PC-3 (cell line): ENCODE measurements at regions not wholly inside any gene's neighbourhood (a gene's known extent, or its start where the extent isn't known, plus 50 kb on each side); places are given as distances from the start of the nearest gene placed in this dataset.
A peak's percentile ranks its signal among the peaks of the same experiment; 100 is the strongest.

Source experiments
- ATAC-seq: fragments of 200-7000 bp; cut with Tn5 transposase; 2 replicates; pipeline ENCODE4 v1.9.1; 2020; ENCODE audit warnings: mild to moderate bottlenecking, moderate library complexity
- BruUV-seq: library from RNA; stranded (reverse); fragments of 400-500 nt; replicated peaks from 2 replicates; lab custom pipeline; 2021; lab: Mats Ljungman, UMichigan
- CTCF ChIA-PET: fragments of 300-600 bp; sonication (Branson Sonifier 250); formaldehyde crosslinking; loops from one replicate; lab custom pipeline; 2022; ENCODE audit warnings: antibody characterized with exemption; lab: Charles Lee
- POLR2A ChIA-PET: fragments of 300-600 bp; sonication (Branson Sonifier 250); formaldehyde crosslinking; loops from one replicate; lab custom pipeline; 2022; ENCODE audit warnings: antibody characterized with exemption; ENCODE audit not compliant: unreplicated experiment; lab: Charles Lee
- DNase-seq: peaks from one replicate; pipeline ENCODE4 v3.0.0-alpha.2; 2015
- H2AFZ ChIP-seq: fragments of 300-600 bp; sonication (generic); 2 replicates; pipeline ENCODE4 v1.6.0; 2016; ENCODE audit warnings: antibody characterized with exemption, low read length
- H3F3A ChIP-seq: fragments of 300-600 bp; sonication (generic); one replicate; pipeline ENCODE4 v1.6.0; 2017; ENCODE audit warnings: antibody characterized with exemption, low read length, control low read depth, mild to moderate bottlenecking; ENCODE audit not compliant: unreplicated experiment
- H3K27ac ChIP-seq: fragments of 300-600 bp; sonication (generic); 2 replicates; pipeline ENCODE4 v1.5.1; 2016; ENCODE audit warnings: mild to moderate bottlenecking, low read length
- H3K27me3 ChIP-seq: fragments of 300-600 bp; sonication (generic); 2 replicates; pipeline ENCODE4 v1.6.1; 2016; ENCODE audit warnings: low read length, mixed read lengths
- H3K36me3 ChIP-seq: fragments of 300-600 bp; sonication (generic); 2 replicates; pipeline ENCODE4 v1.6.1; 2016; ENCODE audit warnings: low read depth, mixed run types, low read length, mixed read lengths
- H3K4me1 ChIP-seq: fragments of 300-600 bp; sonication (generic); 2 replicates; pipeline ENCODE4 v1.5.1; 2016; ENCODE audit warnings: low read length; ENCODE audit not compliant: insufficient read depth
- H3K4me2 ChIP-seq: fragments of 300-600 bp; sonication (generic); 2 replicates; pipeline ENCODE4 v1.6.0; 2016; ENCODE audit warnings: low read length
- H3K4me3 ChIP-seq: fragments of 300-600 bp; sonication (generic); 2 replicates; pipeline ENCODE4 v1.5.1; 2016; ENCODE audit warnings: mild to moderate bottlenecking, low read length, mixed read lengths
- H3K79me2 ChIP-seq: fragments of 300-600 bp; sonication (generic); 2 replicates; pipeline ENCODE4 v1.6.1; 2017; ENCODE audit warnings: low read length, mixed read lengths
- H3K9ac ChIP-seq: fragments of 300-600 bp; sonication (generic); 2 replicates; pipeline ENCODE4 v1.6.0; 2016; ENCODE audit warnings: mild to moderate bottlenecking, low read length
- H3K9me2 ChIP-seq: fragments of 300-600 bp; sonication (generic); replicated peaks from 2 replicates; pipeline ENCODE4 v1.6.1; 2016; ENCODE audit warnings: mixed run types, low read length, mixed read lengths
- H3K9me3 ChIP-seq: fragments of 300-600 bp; sonication (generic); 2 replicates; pipeline ENCODE4 v1.6.1; 2016; ENCODE audit warnings: low read length, mixed read lengths
- H4K20me1 ChIP-seq: fragments of 300-600 bp; sonication (generic); 2 replicates; pipeline ENCODE4 v1.6.1; 2016; ENCODE audit warnings: low read length, mixed read lengths
- EZH2 ChIP-seq: fragments of 300-600 bp; sonication (generic); IDR thresholded peaks from one replicate; pipeline ENCODE4 v1.6.1; 2017; ENCODE audit warnings: antibody characterized with exemption, mild to moderate bottlenecking, low read length; ENCODE audit not compliant: unreplicated experiment
- EZH2phosphoT487 ChIP-seq: fragments of 300-600 bp; sonication (generic); IDR thresholded peaks from 2 replicates; pipeline ENCODE4 v1.6.1; 2018; ENCODE audit warnings: mild to moderate bottlenecking, antibody characterized with exemption, low read length, borderline replicate concordance
- intact Hi-C: fragments of 100-400 bp; cut with micrococcal nuclease; formaldehyde crosslinking; loops from 2 replicates; pipeline ENCODE4 v1.9.0; 2023
- TF ChIP-seq, protein P1 (sequence below): fragments of 300-600 bp; sonication (generic); conservative IDR thresholded peaks from 2 replicates; pipeline ENCODE4 v1.5.1; 2017; ENCODE audit warnings: antibody characterized with exemption, low read depth, mild to moderate bottlenecking, low read length

DNA sequence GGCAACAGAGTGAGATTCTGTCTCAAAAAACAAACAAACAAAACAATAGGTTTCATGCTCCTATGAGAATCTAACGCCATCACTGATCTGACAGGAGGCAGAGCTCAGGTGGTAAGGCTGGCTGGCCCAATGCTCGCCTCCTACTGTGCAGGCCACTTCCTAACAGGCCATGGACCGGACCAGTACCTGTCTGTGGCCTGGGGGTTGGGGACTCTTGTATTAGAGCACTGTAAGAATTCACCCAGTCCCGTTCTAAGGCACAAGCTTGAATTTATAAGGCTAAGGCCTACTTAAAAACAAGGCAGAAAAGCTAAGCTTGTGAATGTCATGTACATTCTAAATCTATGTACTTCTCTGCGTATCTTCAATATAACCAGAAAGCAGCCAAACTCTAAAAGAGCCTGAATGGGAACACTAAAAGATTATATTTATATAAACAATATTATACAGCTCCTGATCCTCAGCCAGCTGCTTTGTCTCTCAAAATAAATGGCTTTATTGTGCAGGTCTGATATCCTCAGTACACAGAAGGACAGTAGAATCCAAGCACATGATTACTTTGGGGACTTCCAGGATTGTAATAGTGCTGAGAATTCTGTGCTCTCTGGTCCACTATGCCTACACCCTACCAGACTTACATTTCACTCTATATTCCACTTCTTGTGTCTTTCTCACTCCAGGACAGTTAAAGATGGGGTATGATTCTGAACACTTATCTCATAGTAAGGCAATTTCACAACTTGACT, 64.5 kb upstream of the DST start:
- intact Hi-C loops: no loop called here

DNA sequence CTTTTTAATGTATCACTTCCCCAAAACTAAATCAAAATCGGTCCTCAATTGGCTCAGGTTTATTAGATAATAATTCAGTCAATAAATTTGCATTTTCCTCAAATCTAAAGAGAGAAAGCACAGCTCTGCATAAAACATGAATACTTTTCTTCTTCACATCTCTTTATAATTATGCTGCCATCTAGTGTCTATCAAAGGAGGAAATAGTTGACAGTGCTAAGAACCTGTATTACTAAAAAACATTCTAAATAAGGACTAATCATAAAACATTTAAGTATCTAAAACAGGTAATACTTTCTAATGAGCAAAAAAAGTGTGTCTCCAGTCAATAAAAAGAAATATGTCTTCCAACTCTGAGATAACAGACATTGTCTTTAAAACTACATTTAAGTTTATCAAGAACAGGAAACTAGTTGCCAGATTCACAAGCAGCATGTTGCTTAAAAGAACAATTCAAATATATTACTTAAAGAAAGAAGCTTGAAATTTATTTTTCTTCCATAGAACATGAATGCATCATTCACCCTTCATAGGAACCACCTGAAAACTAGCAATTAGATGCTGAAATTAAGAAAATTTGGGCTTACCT, 56.5 kb upstream of the DST start:
- POLR2A ChIA-PET: no interaction called here
- H4K20me1 ChIP-seq: no peaks in the 10 kb centered on the region
- no peak overlapping the region for H2AFZ ChIP-seq
- no peak overlapping the region for H3K9ac ChIP-seq
- no peaks in the 10 kb centered on the region for H3K79me2 ChIP-seq
- peaks cover 17% of the 10 kb centered on the region for H3K4me1 ChIP-seq
- no peak overlapping the region for H3K4me3 ChIP-seq
- CTCF ChIA-PET: interaction anchor here (0.6 to 1.0 kb wide), 3 partner anchors 62 to 260 kb away, joined by 3 to 5 read pairs (median 3); no protein-coding TSS in a partner anchor
- DNase-seq (peak; percentile 73), ATAC-seq (peak; percentile 51)
- intact Hi-C loops: loop anchor here (1.0 to 5.0 kb wide), 3 partner anchors 28 to 342 kb away; no protein-coding TSS in a partner anchor
- H3K9me2 ChIP-seq: no peaks in the 10 kb centered on the region
- BruUV-seq: no TSS peak
- no peak overlapping the region for H3K27ac ChIP-seq
- no peaks in the 10 kb centered on the region for H3K36me3 ChIP-seq
- no peaks in the 10 kb centered on the region for H3K9me3 ChIP-seq
- no peaks in the 10 kb centered on the region for H3K27me3 ChIP-seq
- H3K4me2 ChIP-seq: no peak overlapping the region
- no peak for TF ChIP-seq EZH2
- TF ChIP-seq EZH2phosphoT487: no peak
- TF ChIP-seq, protein P1, sequence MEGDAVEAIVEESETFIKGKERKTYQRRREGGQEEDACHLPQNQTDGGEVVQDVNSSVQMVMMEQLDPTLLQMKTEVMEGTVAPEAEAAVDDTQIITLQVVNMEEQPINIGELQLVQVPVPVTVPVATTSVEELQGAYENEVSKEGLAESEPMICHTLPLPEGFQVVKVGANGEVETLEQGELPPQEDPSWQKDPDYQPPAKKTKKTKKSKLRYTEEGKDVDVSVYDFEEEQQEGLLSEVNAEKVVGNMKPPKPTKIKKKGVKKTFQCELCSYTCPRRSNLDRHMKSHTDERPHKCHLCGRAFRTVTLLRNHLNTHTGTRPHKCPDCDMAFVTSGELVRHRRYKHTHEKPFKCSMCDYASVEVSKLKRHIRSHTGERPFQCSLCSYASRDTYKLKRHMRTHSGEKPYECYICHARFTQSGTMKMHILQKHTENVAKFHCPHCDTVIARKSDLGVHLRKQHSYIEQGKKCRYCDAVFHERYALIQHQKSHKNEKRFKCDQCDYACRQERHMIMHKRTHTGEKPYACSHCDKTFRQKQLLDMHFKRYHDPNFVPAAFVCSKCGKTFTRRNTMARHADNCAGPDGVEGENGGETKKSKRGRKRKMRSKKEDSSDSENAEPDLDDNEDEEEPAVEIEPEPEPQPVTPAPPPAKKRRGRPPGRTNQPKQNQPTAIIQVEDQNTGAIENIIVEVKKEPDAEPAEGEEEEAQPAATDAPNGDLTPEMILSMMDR: peak; percentile 84
- H3F3A ChIP-seq: no peaks in the 10 kb centered on the region

More for the DNA sequence above, 64.5 kb upstream of the DST start:
- H3K9me2 ChIP-seq: no peaks in the 10 kb centered on the region
- H3K9ac ChIP-seq: no peak overlapping the region
- no peaks in the 10 kb centered on the region for H3K27me3 ChIP-seq
- DNase-seq (no peak), ATAC-seq (no peak)
- no peaks in the 10 kb centered on the region for H3K9me3 ChIP-seq
- no peaks in the 10 kb centered on the region for H3K36me3 ChIP-seq
- peaks cover 21% of the 10 kb centered on the region for H3K4me1 ChIP-seq
- peaks cover 33% of the 10 kb centered on the region for H3K79me2 ChIP-seq
- no peak overlapping the region for H2AFZ ChIP-seq
- no peak overlapping the region for H3K4me2 ChIP-seq
- H3K27ac ChIP-seq: no peak overlapping the region
- no peak overlapping the region for H3K4me3 ChIP-seq
- no peaks in the 10 kb centered on the region for H4K20me1 ChIP-seq
- no TSS peak for BruUV-seq
- TF ChIP-seq, protein P1: no peak
- TF ChIP-seq EZH2 (no peak), EZH2phosphoT487 (no peak)
- CTCF ChIA-PET: interaction anchor here (0.6 kb wide), 2 partner anchors 47 to 310 kb away, joined by 3 read pairs; no protein-coding TSS in a partner anchor
- POLR2A ChIA-PET: no interaction called here
- H3F3A ChIP-seq: peaks cover 7% of the 10 kb centered on the region
